Fibroblast of the aortic adventitia (primary cell): ENCODE measurements at regions not wholly inside any gene's neighbourhood (a gene's known extent, or its start where the extent isn't known, plus 50 kb on each side); places are given as distances from the start of the nearest gene placed in this dataset.

Source experiments
- DNase-seq: peaks from one replicate; pipeline ENCODE4 v3.0.0-alpha.2; 2010; ENCODE audit warnings: low read depth
- H3K4me3 ChIP-seq: 2 replicates; pipeline ENCODE4 v1.5.1; 2011; ENCODE audit warnings: low read depth, mild to moderate bottlenecking, control low read depth, low read length, moderate library complexity
- CTCF ChIP-seq: IDR thresholded peaks from 2 replicates; pipeline ENCODE4 v1.5.1; 2011; ENCODE audit warnings: mild to moderate bottlenecking, low read length, control low read depth, inconsistent platforms; ENCODE audit not compliant: insufficient read depth

- H3K4me3 ChIP-seq: no peak overlapping the region
- no peak for TF ChIP-seq CTCF
- no peak for DNase-seq
Observed at GRCh38 chr18:66780609-66781008, 176.7 kb upstream of the CDH19 start.

- no peak for DNase-seq
- no peak for TF ChIP-seq CTCF
- no peak overlapping the region for H3K4me3 ChIP-seq
Observed at GRCh38 chr18:66778048-66778447, 174.2 kb upstream of the CDH19 start.

- DNase-seq: no peak
- no peak for TF ChIP-seq CTCF
Observed at GRCh38 chr18:66769375-66769774, 165.5 kb upstream of the CDH19 start.

GRCh38 chr18:66764230-66764629, 160.3 kb upstream of the CDH19 start:
- no peak for DNase-seq
- H3K4me3 ChIP-seq: no peak overlapping the region
- TF ChIP-seq CTCF: no peak

More at GRCh38 chr18:66769375-66769774, 165.5 kb upstream of the CDH19 start:
- no peak overlapping the region for H3K4me3 ChIP-seq

GRCh38 chr18:66761166-66761565, 157.3 kb upstream of the CDH19 start:
- no peak for TF ChIP-seq CTCF
- no peak for DNase-seq

GRCh38 chr18:66760559-66760958, 156.7 kb upstream of the CDH19 start:
- no peak for TF ChIP-seq CTCF
- no peak overlapping the region for H3K4me3 ChIP-seq
- no peak for DNase-seq

More at GRCh38 chr18:66761166-66761565, 157.3 kb upstream of the CDH19 start:
- no peak overlapping the region for H3K4me3 ChIP-seq
